GM19455 (cell line): ENCODE measurements at regions not wholly inside any gene's neighbourhood (a gene's known extent, or its start where the extent isn't known, plus 50 kb on each side); places are given as distances from the start of the nearest gene placed in this dataset.

Experiments
- ATAC-seq: cut with Tn5 transposase; IDR thresholded peaks from one replicate; pipeline ENCODE4 v1.9.1; 2021; ENCODE audit not compliant: unreplicated experiment

GRCh38 chr13:89752394-89752793, 1595.1 kb upstream of the MIR17HG start:
- ATAC-seq: no peak

GRCh38 chr13:89755729-89756492, 1591.6 kb upstream of the MIR17HG start:
- no peak for ATAC-seq

GRCh38 chr13:89763005-89763404, 1584.5 kb upstream of the MIR17HG start:
- ATAC-seq: no peak

- no peak for ATAC-seq
These were observed 1564.2 kb upstream of the MIR17HG start for GRCh38 chr13:89783221-89783755.

- no peak for ATAC-seq
These were observed 1563.2 kb upstream of the MIR17HG start for GRCh38 chr13:89784161-89784809.

DNA sequence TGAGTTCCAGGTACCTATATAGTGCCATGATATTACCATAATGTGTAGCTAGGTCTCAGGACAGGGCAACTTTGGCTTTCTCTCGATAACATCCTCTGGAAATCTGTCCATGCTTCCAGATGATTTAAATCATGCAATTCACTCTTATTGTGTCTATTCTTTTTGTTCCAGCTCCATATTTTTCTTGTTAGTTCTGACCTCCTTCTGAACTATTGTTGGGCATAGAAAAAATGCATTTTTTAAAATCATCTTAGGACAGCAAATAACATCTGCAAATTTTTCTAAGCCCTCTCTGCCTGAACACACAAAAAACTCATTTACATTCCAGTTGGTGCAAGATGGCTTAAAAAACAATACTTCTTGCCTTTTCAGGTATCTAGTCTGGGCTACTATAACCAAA, 1561.0 kb upstream of the MIR17HG start:
- ATAC-seq: no peak

DNA sequence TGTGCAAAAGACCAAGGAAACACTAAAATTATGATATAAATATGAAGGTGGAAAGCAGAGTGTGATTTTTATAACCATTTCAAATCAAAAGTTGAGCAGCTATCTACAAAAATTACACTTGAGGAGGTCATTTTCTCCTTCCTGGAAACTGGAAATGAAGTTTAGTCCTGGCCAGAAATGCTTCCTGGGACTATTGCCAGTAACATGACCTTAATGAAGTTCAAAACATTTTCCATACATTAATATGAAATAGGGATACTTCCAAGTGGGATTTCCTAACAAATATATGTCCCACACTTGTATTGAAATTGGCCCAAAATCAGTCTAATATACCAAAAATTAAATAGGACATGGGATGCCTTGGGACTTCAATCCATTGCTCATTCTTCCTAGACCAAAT, 1556.8 kb upstream of the MIR17HG start:
- ATAC-seq: no peak

DNA sequence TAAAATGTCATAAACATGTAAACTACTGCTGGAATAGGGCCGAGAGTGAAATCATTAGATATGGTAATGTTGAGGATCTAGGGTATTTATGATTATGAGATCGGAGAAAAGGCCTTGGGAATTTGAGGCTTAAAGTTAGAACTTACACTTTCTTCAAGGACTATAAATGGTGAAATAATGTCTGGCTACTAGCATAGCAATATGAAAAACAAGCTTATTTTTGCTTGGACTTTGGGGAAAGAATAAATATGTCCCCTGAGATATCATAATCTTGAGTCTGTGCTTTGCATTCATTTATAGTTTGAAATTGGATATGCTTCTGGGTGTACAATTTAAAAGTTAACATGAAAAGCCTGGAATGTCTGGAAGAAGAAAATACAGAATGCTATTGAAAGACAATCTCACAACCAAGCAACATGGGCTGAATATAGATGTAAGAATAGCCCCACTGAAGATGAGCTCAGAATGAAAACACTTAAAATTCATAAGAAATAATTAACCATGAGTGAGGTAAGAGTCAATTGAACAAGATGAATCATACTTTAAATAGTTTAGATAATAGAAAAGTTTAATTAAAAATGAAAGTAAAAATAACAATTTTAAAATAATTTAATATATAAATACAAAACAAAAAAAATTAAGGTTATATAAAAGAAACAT, 1555.4 kb upstream of the MIR17HG start:
- ATAC-seq: no peak

DNA sequence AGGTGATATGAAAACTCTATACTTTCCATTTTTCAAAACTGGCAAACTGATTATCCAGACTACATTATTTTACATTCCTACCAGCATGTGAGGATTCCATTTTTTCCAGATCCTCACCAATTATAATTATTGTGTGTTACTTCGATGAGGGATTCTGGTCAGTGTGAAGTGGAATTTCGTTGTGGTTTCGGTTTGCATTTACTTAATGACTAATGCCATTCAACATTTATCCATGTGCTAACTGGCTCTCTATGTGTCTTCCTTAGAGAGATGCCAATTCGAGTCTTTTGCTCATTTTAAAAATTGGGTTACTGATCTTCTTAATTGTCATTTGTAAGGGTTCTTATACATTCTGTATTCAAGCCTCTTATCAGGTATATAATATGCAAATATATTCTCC, 1551.3 kb upstream of the MIR17HG start:
- ATAC-seq: no peak

GRCh38 chr13:89803839-89804238, 1543.6 kb upstream of the MIR17HG start:
- ATAC-seq: no peak

GRCh38 chr13:89806594-89806993, 1540.9 kb upstream of the MIR17HG start:
- no peak for ATAC-seq

GRCh38 chr13:89812856-89813255, 1534.6 kb upstream of the MIR17HG start:
- ATAC-seq: no peak

GRCh38 chr13:89816404-89816803, 1531.1 kb upstream of the MIR17HG start:
- ATAC-seq: no peak

- no peak for ATAC-seq
These were observed 1525.0 kb upstream of the MIR17HG start for GRCh38 chr13:89822467-89822866.

DNA sequence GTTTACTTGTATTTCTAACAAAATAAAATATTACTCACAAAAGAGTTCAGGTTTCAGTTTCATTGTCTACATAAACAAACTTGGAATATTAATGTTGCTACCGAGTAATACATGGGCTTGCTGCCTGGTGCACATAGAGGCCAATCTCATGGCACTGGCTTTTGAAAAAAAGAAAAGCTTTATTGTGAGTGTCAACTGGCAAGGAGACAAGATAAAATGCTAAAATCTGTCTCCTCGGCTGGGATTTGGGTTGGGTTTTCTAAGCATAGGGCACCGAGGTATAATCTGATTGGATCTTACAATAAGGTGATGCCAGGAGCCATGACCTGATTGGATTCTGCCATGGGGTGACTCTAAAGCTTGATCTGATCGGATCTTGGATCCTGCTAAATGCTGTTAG, 1519.9 kb upstream of the MIR17HG start:
- ATAC-seq: no peak

- no peak for ATAC-seq
These were observed 1519.0 kb upstream of the MIR17HG start for GRCh38 chr13:89828506-89828905.

DNA sequence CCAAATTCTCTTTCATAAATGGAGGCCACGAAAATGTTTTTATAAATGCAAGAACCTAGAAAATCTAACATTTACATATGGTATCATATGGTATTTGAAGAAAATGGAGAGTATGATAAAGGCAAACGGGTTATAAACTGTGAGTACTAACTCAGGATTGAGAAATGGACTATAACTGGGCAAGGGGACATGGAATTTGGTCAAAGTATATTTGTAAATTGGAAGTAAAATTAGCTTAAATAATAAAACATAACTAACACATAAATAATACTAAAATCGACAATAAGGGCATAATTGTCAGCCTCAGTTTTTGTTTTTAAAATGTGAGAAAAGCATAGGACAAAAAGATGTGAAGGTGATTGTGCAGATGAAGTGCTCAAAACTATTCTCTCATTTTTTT, 1516.3 kb upstream of the MIR17HG start:
- ATAC-seq: no peak

GRCh38 chr13:89832827-89833226, 1514.7 kb upstream of the MIR17HG start:
- ATAC-seq: no peak

DNA sequence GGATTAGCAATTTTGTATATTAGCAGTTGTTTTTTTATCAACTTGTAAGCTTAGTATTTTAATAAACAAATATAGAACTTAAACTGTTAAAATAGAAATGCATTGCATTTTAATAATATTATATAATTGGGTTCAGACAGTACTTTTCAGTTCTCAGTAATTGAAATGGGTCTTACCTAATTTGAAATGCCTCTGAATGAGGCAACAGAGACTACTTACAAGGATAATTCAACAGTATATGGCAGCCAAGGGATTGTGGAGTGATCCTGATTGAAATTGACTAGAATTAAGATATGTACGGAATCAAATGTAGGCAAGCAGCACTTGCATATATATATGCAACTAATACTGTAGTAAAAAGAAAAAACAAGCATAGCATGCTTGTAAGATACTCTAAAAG, 1503.9 kb upstream of the MIR17HG start:
- ATAC-seq: no peak

- no peak for ATAC-seq
These were observed 1501.6 kb upstream of the MIR17HG start for GRCh38 chr13:89845874-89846273.

DNA sequence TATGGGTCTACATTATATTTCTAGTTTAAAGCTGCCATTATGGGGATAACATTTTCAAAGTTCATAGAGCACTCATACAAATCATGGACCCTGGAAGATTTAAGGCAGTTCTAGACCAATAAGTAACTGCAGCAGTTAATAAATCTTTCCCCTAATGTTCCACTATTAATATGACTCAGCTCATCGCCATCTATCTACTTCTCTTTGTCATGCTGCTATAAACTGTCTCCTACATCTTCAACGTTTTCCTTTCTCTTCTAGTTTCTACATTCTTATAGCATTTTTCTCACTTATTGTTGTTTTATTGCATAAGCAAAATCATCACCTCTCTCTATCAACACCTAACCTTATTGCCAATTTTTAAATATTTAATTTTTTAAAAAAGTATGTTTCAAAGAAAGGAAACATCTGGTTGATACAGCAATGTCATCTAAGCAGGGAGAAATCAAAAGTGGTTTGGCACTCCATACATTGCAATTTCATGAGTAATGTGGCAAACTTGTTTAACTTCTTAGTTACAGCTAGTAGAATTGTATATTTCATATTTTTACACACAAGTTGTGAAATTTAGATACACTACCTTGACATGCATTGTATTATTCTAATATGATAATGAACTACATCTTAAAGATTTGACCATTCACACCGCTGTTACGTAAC, 1500.4 kb upstream of the MIR17HG start:
- ATAC-seq: no peak
